Right atrium auricular region (tissue), 2 donors: ENCODE measurements at regions not wholly inside any gene's neighbourhood (a gene's known extent, or its start where the extent isn't known, plus 50 kb on each side); places are given as distances from the start of the nearest gene placed in this dataset.
"Not testable (repeated sequence)": the region's sequence is repeated elsewhere in the genome, so short reads cannot be mapped to it uniquely, and the experiment has no call there.

Source experiments
- DNase-seq: peaks from one replicate; pipeline ENCODE4 v3.0.0-alpha.2; 2019; ENCODE audit warnings: low spot score
- H3K27ac ChIP-seq, 2 donors: fragments of 200-600 bp; sonication (generic); 1 replicate in 1 of 2; 2 replicates in 1 of 2; pipeline ENCODE4 v1.5.1; 2016 to 2019
- H3K27me3 ChIP-seq, 2 donors: fragments of 200-600 bp; sonication (generic); one replicate each; pipeline versions ENCODE4 v1.5.1 to v1.6.0; 2017 to 2019
- H3K36me3 ChIP-seq: fragments of 200-600 bp; sonication (generic); one replicate; pipeline ENCODE4 v1.5.1; 2016
- H3K4me1 ChIP-seq, 2 donors: fragments of 200-600 bp; sonication (generic); one replicate each; pipeline versions ENCODE4 v1.5.1 to v1.6.0; 2017 to 2019
- H3K4me3 ChIP-seq, 2 donors: fragments of 200-600 bp; sonication (generic); 1 replicate in 1 of 2; 2 replicates in 1 of 2; pipeline ENCODE4 v1.5.1; 2017 to 2019; ENCODE audit warnings: mild to moderate bottlenecking in 1 of 2, moderate library complexity in 1 of 2
- H3K9me3 ChIP-seq, 2 donors: fragments of 200-600 bp; sonication (generic); one replicate each; pipeline ENCODE4 v1.5.1; 2019

DNA sequence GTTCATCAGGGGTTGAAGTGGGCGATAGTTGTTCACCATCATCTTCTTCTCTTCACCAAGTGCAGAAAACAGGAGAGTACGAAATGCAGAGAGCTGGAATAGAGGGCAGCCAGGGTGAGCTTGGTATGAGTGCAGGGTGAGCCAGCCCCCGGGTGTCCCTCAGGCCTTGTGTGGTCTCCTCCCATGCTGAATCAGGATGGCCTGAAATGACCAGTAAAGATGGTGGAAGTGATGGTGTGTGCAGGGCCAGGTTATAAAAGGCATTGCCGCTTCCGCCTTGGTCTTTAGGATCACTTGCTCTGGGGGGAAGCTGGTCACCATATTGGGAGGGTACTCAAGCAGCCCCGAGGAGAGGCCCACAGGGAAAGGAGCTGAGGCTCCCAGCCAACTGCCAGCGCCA is 66.4 kb upstream of the METTL9 start:
- DNase-seq, H3K27ac ChIP-seq, H3K4me1 ChIP-seq, H3K27me3 ChIP-seq, H3K9me3 ChIP-seq, H3K4me3 ChIP-seq, H3K36me3 ChIP-seq: not testable (repeated sequence)

DNA sequence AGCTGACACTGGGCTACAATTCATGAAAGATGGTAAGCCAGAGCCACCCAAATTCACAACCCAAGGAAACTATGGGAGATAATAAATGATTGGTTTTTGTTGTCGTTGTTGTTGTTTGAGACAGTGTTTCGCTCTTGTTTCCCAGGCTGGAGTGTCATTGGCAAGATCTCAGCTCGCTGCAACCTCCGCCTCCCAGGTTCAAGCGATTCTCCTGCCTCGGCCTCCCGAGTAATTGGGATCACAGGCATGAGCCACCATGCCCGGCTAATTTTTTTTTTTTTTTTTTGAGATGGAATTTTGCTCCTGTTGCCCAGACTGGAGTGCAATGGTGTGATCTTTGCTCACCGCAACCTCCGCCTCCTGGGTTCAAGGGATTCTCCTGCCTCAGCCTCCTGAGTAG is 65.9 kb upstream of the METTL9 start:
- H3K27ac ChIP-seq, H3K9me3 ChIP-seq, DNase-seq, H3K4me1 ChIP-seq, H3K27me3 ChIP-seq, H3K36me3 ChIP-seq, H3K4me3 ChIP-seq: not testable (repeated sequence)

DNA sequence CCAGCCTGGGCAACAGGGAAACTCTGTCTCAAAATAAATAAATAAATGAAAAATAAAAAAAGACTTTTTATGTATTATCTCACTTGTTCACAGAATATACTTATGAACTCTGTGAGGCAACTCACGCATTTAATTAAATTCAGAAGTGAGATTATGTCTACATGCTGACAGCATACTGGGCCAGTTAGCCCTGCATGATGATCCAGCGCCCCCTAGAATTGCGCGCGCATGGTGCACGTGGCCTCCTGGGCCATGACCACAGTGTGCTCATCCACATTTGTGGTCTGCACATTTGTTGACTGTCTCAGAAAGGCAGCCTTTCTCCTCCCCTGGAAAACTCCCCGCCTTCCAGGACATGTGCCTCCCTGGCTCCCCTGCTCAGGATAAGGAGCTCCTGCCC is 64.8 kb upstream of the METTL9 start:
- H3K4me1 ChIP-seq, DNase-seq, H3K27ac ChIP-seq, H3K36me3 ChIP-seq, H3K9me3 ChIP-seq, H3K27me3 ChIP-seq, H3K4me3 ChIP-seq: not testable (repeated sequence)

DNA sequence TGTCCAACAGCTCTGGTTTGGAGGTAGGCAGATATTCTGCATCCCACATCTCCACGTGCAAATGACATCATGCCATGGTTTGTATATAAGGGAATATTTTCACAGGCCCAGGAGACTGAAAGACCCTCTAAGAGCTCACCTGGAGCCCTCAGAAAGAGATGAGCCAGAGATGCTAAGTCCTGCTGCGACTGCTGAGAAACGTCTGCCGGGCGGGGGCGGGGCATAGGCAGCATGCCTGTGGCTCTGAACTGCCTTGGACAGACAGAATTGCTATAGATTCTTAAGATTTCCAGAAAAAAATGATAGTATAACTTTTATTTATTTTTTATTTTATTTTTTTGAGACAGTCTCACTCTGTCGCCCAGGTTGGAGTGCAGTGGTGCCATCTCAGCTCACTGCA is 64.2 kb upstream of the METTL9 start:
- not testable (repeated sequence) for H3K27ac ChIP-seq, H3K36me3 ChIP-seq, H3K9me3 ChIP-seq, H3K4me1 ChIP-seq, H3K4me3 ChIP-seq, DNase-seq, H3K27me3 ChIP-seq

DNA sequence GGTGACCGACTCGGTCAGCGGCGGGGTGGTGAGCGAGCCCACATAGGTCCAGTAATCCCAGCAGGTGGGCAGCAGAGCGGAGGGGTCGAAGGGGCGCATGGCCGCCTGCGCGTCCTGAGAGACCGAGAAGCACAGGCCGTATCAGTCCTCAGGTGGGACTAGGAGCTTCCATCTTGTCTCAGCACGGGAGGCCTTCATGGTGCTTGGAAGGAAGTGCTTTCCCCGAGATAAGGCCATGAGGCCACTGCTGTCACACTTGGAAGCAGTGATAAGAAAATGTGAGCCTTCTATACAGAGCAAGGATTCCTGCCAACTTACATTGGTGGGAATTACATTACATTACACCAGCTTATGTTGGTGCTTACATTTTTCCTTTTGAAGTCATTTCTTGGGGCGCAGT is 62.6 kb upstream of the METTL9 start:
- H3K27me3 ChIP-seq, H3K36me3 ChIP-seq, H3K4me1 ChIP-seq, H3K4me3 ChIP-seq, DNase-seq, H3K9me3 ChIP-seq, H3K27ac ChIP-seq: not testable (repeated sequence)

DNA sequence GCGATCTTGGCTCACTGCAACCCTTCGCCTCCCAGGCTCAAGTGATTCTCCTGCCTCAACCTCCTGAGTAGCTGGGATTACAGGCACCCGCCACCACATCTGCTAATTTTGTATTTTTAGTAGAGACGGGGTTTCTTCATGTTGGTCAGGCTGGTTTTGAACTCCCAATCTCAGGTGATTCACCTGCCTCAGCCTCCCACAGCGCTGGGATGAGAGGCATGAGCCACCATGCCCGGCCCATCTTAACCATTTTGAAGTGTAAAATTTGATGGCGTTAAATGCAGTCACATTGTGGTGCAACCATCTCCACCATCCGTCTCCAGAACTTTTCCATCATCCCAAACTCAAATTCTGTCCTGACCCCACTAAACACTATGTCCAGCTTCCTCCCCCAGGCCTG is 61.8 kb upstream of the METTL9 start:
- not testable (repeated sequence) for DNase-seq, H3K9me3 ChIP-seq

DNA sequence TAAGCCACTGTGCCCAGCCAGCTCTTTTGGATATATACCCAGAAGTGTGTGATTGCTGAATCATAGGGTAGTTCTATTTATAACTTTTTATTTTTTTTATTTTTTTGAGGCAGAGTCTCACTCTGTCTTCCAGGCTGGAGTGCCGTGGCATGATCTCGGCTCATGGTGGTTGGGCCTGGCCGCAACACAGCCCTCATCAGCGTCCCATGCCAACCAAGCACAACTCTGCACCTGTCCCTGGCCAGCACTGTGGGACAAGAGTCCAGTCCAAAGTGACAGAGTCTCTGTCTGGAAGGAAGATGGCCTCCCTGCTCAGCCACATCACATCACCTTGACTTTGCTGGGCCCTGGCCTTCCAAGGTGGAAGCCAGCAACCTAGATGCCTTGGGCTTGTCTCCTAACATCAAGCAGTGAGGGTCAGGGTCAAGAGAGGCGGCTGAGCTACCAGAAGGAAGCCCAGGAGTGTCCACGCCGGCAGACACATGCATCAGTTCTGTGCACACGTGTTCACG is 60.2 kb upstream of the METTL9 start:
- H3K27me3 ChIP-seq, DNase-seq, H3K9me3 ChIP-seq, H3K4me1 ChIP-seq, H3K4me3 ChIP-seq, H3K36me3 ChIP-seq: not testable (repeated sequence)
- H3K27ac ChIP-seq = peak overlapping the region in 1 of 2 donors; percentile 19

More for the DNA sequence above, 61.8 kb upstream of the METTL9 start:
- H3K27ac ChIP-seq, H3K36me3 ChIP-seq, H3K4me1 ChIP-seq, H3K4me3 ChIP-seq, H3K27me3 ChIP-seq: not testable (repeated sequence)

DNA sequence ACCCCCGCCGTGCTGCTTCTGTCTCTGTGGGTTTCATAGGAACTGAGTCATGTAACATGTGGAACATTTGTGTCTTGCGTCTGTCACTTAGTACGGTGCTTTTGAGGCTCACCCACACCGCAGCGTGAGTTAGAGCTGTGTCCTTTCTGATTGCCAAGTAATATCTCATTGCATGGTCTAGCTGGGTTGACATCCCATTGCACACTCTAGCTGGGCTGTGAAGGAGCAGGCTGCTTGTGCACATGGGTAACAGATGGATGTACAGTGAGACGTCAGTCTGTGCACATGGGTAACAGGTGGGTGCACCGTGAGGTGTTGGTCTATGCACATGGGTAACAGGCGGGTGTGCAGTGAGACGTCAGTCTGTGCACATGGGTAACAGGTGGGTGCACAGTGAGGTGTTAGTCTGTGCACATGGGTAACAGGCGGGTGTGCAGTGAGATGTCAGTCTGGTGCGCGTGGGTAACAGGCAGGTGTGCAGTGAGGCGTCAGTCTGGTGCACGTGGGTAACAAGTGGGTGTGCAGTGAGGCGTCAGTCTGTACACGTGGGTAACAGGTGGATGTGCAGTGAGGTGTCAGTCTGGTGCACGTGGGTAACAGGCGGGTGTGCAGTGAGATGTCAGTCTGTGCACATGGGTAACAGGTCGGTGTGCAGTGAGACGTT is 58.5 kb upstream of the METTL9 start:
- H3K27me3 ChIP-seq, H3K4me1 ChIP-seq, DNase-seq, H3K36me3 ChIP-seq, H3K27ac ChIP-seq, H3K9me3 ChIP-seq, H3K4me3 ChIP-seq: not testable (repeated sequence)

DNA sequence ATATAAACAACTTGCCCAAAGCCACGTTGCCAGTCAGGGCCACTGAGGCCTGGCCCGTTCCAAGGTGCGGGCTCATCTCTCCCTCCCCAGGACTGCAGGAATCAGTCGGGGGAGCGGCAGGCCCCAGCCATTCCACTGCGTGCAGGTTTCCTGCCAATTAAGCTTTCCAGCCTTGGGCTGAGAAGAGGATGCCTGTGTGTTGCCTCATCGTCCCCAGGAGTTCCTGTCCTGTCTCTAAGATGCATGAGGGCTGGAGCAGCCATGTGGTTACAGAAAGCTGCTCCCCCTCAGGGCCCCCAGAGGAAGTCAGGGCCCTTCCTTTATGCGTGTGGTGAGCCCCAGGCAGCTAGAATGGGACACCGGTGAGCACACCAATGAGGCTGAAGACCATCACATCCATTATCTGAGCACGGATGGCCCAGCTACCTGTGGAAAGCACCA is 57.7 kb upstream of the METTL9 start:
- not testable (repeated sequence) for H3K4me3 ChIP-seq, H3K36me3 ChIP-seq, H3K27me3 ChIP-seq, DNase-seq, H3K4me1 ChIP-seq, H3K27ac ChIP-seq, H3K9me3 ChIP-seq

DNA sequence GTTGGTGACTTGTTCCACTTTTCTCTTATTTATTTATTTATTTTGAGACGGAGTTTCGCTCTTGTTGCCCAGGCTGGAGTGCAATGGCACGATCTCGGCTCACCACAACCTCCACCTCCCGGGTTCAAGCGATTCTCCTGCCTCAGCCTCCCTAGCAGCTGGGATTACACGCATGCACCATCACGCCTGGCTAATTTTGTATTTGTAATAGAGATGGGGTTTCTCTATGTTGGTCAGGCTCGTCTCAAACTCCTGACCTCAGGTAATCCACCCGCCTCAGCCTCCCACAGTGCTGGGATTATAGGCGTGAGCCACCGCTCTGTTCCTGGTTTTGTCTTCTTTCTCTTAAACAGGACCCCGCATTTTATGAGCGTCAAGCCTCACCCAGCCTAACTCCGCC is 57.3 kb upstream of the METTL9 start:
- not testable (repeated sequence) for DNase-seq, H3K27ac ChIP-seq, H3K36me3 ChIP-seq, H3K9me3 ChIP-seq, H3K4me1 ChIP-seq, H3K27me3 ChIP-seq, H3K4me3 ChIP-seq

DNA sequence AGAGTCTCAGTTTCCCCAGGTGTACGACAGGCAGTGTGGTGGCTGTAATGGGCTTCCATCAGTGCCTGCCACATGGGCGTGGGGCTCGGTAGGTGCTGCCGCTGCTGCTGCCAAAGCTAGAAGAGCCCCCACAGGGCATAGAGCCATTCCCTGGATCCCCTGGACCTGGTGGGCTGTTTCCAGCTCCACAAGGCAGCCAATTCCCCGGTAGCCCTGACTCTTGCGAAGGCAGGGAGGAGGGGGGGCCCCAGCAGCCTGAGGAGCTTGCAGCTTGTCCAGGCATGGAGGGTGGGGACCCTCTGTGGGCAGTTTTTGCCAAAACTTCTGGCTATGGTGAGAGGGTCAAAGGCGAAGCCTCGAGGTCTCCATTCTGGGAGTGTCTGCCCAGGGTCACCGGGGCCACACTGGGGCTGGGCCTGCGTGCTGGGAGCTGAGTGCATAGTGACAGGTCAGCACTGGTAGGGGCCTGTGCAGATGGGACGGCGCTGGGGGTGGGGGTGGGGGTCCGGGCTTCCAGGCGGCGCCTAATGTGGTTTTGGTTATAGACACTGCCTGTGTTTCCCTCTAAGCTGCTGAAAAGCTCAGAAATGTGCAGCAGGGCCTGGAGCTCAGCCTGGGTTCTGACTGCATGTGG is 56.8 kb upstream of the METTL9 start:
- H3K9me3 ChIP-seq, H3K27ac ChIP-seq, H3K27me3 ChIP-seq, H3K36me3 ChIP-seq, H3K4me1 ChIP-seq, DNase-seq, H3K4me3 ChIP-seq: not testable (repeated sequence)

DNA sequence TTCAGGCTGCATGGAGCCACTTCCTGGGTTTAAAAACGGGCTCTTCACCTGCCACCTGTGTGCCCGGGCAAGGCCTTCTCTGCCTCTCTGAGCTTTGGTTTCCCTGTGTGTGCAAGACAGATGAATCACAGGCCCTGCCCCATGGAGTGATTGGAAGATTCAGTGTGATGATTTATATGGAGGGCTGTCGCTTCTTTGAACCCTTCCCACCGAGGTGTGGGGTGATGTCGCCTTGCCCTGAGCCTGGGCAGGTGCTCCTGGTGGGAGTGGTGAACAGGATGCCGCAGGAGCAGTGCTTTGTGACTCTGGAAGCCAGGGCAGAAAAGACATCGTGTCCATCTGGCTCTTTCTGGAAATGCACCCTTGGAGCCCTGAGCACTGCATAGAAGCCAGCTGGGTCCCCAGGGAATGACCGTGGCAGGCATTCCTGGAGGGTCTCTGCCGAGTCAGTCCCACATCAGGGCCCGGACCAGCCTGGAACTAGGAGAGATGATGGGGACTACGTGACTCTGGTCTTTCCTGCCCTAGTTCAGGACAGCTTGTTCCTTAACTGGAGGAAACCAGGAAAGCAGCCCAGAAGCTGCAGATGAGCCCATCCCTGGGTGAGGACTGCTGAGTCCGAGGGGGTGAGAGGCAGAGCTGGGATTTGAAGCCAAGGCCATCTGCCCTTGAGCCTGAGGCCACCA is 56.1 kb upstream of the METTL9 start:
- H3K4me3 ChIP-seq, H3K27ac ChIP-seq, H3K36me3 ChIP-seq, DNase-seq, H3K9me3 ChIP-seq, H3K4me1 ChIP-seq, H3K27me3 ChIP-seq: not testable (repeated sequence)

DNA sequence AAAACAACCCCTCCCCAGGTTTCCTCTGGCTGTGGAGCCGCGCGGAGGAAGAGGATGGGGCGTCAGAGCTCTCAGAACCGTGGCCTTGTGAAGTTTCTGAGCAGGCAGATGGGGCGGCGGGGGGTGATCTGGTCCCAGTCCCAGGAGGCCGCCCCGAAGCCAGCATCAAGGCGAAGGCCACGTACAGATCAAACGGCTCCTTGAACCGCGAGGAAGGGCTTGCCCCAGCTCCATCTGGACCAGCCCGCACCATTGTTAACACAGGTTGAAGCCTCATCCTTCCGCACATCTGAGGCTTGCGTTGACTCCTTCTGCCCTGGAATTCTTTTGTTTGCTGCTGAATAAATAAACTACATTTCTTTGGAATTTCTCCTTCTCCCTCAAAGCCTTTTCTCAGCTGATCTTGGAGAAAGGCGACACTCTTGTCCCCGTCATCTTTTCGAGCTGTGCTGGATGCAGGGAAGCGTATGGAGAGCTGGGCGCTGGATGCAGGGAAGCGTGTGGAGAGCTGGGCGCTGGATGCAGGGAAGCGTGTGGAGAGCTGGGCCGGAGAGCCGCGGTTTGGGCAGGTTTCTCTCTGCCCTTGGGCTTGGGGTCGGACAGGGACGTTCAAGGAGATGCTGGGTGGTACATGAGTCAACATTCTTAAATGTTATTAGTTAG is 53.6 kb upstream of the METTL9 start:
- H3K9me3 ChIP-seq, H3K27ac ChIP-seq, H3K36me3 ChIP-seq, H3K27me3 ChIP-seq, H3K4me1 ChIP-seq, H3K4me3 ChIP-seq, DNase-seq: not testable (repeated sequence)

DNA sequence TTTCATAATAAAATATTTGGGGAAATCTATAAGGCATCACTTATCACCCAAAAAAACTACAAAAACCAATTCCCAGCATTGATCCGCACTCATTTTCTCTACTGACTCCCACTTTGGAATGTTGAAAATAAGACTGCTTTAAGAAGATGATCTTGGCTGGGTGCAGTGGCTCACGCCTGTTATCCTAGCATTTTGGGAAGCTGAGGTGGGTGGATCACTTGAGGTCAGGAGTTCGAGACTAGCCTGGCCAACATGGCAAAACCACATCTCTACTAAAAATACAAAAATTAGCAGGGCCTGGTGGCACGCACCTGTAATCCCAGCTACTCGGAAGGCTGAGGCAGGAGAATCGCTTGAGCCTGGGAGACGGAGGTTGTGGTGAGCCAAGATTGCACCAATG is 50.0 kb upstream of the METTL9 start:
- H3K4me3 ChIP-seq, DNase-seq: not testable (repeated sequence)

More for the DNA sequence above, 50.0 kb upstream of the METTL9 start:
- H3K4me1 ChIP-seq, H3K27ac ChIP-seq, H3K9me3 ChIP-seq, H3K36me3 ChIP-seq, H3K27me3 ChIP-seq: not testable (repeated sequence)
